ENCODE measurements at regions not wholly inside any gene's neighbourhood (a gene's known extent, or its start where the extent isn't known, plus 50 kb on each side); places are given as distances from the start of the nearest gene placed in this dataset.

DNA sequence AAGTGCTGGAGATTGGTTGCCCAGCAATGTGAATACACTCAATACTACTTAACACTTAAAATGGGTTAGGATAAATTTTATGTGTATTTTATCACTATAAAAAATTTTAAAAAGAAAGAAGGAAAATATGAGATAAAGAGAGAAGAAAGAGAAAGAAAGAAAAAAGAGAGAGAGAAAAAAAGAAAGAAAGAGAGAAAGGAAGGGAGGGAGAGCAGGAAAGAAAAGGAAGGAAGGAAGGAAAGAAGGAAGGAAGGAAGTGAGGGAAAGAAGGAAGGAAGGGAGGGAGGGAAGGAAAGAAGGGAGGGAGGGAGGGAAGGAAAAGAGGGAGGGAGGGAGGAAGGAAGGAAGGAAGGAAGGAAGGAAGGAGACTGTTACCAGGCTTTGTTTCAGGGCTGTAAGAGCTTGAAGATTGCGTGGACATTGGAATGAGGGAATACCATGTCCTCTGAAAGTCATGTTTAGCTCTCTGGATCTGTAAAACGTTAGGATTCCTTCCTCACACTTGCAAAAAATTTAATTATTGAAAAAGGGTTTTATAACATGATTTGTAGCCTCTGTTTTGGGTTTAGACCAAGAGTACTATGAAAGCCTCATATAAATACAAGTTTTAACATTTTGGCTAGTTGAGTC, 152.3 kb upstream of the DAP start:
- H2AFZ ChIP-seq (ENCODE audit: low read depth, low read length), result no peak overlapping the region
- H3K79me1 ChIP-seq (replicated peaks; ENCODE audit: low read length, poor library complexity, severe bottlenecking), result no peaks in the 10 kb centered on the region
- no peaks in the 10 kb centered on the region for H3K9me3 ChIP-seq (ENCODE audit: control insufficient read depth, low read length)
- DNase-seq, result no peak
- no peak overlapping the region for H3K14ac ChIP-seq (ENCODE audit: low read length in 2 of 2)
- H2BK15ac ChIP-seq (ENCODE audit: low read depth, poor library complexity, severe bottlenecking), result no peak overlapping the region
- H3K23ac ChIP-seq (ENCODE audit: low read length in 2 of 2), result no peak overlapping the region
- no peak overlapping the region for H3K18ac ChIP-seq (ENCODE audit: low read depth in 1 of 2, low read length in 2 of 2)
- H3K36me3 ChIP-seq (ENCODE audit: control insufficient read depth in 1 of 2, insufficient read depth in 2 of 2, low read depth in 1 of 2, low read length in 2 of 2), result no peaks in the 10 kb centered on the region
- no peak overlapping the region for H3K4me2 ChIP-seq (ENCODE audit: low read length, poor library complexity, severe bottlenecking)
- H2BK12ac ChIP-seq (ENCODE audit: low read length in 2 of 2), result no peak overlapping the region
- no peak overlapping the region for H2AK5ac ChIP-seq (ENCODE audit: low read length, severe bottlenecking)
- H4K91ac ChIP-seq (ENCODE audit: low read length), result no peak overlapping the region
- H3K9ac ChIP-seq (ENCODE audit: low read length), result peak overlapping the region; percentile 49
- H3K4ac ChIP-seq (ENCODE audit: low read depth in 1 of 2, low read length in 2 of 2), result no peak overlapping the region
- H2BK5ac ChIP-seq (ENCODE audit: low read depth, low read length, poor library complexity, severe bottlenecking), result no peak overlapping the region
- H3K27ac ChIP-seq (ENCODE audit: low read length, poor library complexity, severe bottlenecking), result no peak overlapping the region
- no peaks in the 10 kb centered on the region for H3K27me3 ChIP-seq (ENCODE audit: control insufficient read depth in 1 of 2, insufficient read depth in 1 of 2, low read length in 2 of 2)
- H4K8ac ChIP-seq (ENCODE audit: low read length), result no peak overlapping the region
- WGBS, result 100% methylated on average over 1 of the region's 2 CpGs
- no peaks in the 10 kb centered on the region for H3K4me1 ChIP-seq (ENCODE audit: control insufficient read depth, insufficient read depth, low read depth, low read length)
- H2BK120ac ChIP-seq (ENCODE audit: low read depth, low read length), result no peak overlapping the region
- H3K4me3 ChIP-seq (ENCODE audit: insufficient read depth in 1 of 2, low read depth in 1 of 2, low read length in 2 of 2), result no peak overlapping the region

DNA sequence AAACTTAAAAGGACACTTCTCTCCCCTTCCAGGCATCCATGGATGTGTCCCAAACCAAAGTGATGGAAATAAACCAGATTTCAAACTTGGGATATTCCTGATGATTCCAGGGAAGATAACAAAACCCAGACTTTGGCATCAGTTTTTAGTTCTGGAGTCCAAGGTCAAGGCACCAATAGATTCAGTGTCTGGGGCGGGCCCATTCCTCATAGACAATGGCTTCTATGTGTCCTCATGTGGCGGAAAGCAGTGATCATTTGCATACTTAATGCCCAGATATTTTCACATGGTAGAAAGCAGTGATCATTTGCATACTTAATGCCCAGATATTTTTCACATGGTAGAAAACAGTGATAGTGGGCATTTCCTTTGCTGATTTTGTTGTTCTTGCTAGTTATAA, 151.4 kb upstream of the DAP start:
- H3K4me1 ChIP-seq (ENCODE audit: control insufficient read depth, insufficient read depth, low read depth, low read length), result no peaks in the 10 kb centered on the region
- no peak overlapping the region for H2BK5ac ChIP-seq (ENCODE audit: low read depth, low read length, poor library complexity, severe bottlenecking)
- H3K4me2 ChIP-seq (ENCODE audit: low read length, poor library complexity, severe bottlenecking), result no peak overlapping the region
- no peak overlapping the region for H4K91ac ChIP-seq (ENCODE audit: low read length)
- no peak overlapping the region for H3K18ac ChIP-seq (ENCODE audit: low read depth in 1 of 2, low read length in 2 of 2)
- H2AK5ac ChIP-seq (ENCODE audit: low read length, severe bottlenecking), result no peak overlapping the region
- H3K14ac ChIP-seq (ENCODE audit: low read length in 2 of 2), result no peak overlapping the region
- H2AFZ ChIP-seq (ENCODE audit: low read depth, low read length), result no peak overlapping the region
- H3K79me1 ChIP-seq (replicated peaks; ENCODE audit: low read length, poor library complexity, severe bottlenecking), result no peaks in the 10 kb centered on the region
- WGBS, result 92% methylated on average over 1 of the region's 2 CpGs
- no peak overlapping the region for H2BK12ac ChIP-seq (ENCODE audit: low read length in 2 of 2)
- H3K4me3 ChIP-seq (ENCODE audit: insufficient read depth in 1 of 2, low read depth in 1 of 2, low read length in 2 of 2), result no peak overlapping the region
- H3K27ac ChIP-seq (ENCODE audit: low read length, poor library complexity, severe bottlenecking), result no peak overlapping the region
- H3K9ac ChIP-seq (ENCODE audit: low read length), result no peak overlapping the region
- no peaks in the 10 kb centered on the region for H3K27me3 ChIP-seq (ENCODE audit: control insufficient read depth in 1 of 2, insufficient read depth in 1 of 2, low read length in 2 of 2)
- no peak overlapping the region for H4K8ac ChIP-seq (ENCODE audit: low read length)
- H3K36me3 ChIP-seq (ENCODE audit: control insufficient read depth in 1 of 2, insufficient read depth in 2 of 2, low read depth in 1 of 2, low read length in 2 of 2), result no peaks in the 10 kb centered on the region
- no peak overlapping the region for H2BK120ac ChIP-seq (ENCODE audit: low read depth, low read length)
- H2BK15ac ChIP-seq (ENCODE audit: low read depth, poor library complexity, severe bottlenecking), result no peak overlapping the region
- H3K4ac ChIP-seq (ENCODE audit: low read depth in 1 of 2, low read length in 2 of 2), result no peak overlapping the region
- H3K9me3 ChIP-seq (ENCODE audit: control insufficient read depth, low read length), result no peaks in the 10 kb centered on the region
- no peak for DNase-seq
- H3K23ac ChIP-seq (ENCODE audit: low read length in 2 of 2), result no peak overlapping the region

DNA sequence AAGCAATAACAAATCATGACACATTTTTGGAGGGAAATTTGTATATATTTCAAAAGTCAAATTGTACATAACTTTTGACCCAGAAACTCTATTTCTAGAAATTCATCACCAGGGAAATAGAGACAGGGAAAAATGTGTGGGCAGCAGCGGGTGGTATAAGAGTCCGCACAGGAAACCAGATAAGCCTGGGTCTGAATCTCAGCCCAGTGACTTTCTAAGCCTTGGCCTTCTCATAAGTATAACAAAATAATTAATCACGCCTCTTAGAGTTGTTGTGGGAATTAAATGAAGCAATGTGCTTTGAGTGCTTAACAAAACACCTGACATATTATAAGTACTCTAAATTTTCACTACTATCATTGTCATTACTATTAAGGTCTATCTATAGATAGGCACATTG, 149.2 kb upstream of the DAP start:
- H3K9me3 ChIP-seq (ENCODE audit: control insufficient read depth, low read length), result peaks cover 10% of the 10 kb centered on the region
- no peak overlapping the region for H4K8ac ChIP-seq (ENCODE audit: low read length)
- H3K4me2 ChIP-seq (ENCODE audit: low read length, poor library complexity, severe bottlenecking), result no peak overlapping the region
- no peaks in the 10 kb centered on the region for H3K27me3 ChIP-seq (ENCODE audit: control insufficient read depth in 1 of 2, insufficient read depth in 1 of 2, low read length in 2 of 2)
- DNase-seq, result no peak
- no peak overlapping the region for H3K9ac ChIP-seq (ENCODE audit: low read length)
- H3K36me3 ChIP-seq (ENCODE audit: control insufficient read depth in 1 of 2, insufficient read depth in 2 of 2, low read depth in 1 of 2, low read length in 2 of 2), result no peaks in the 10 kb centered on the region
- H3K27ac ChIP-seq (ENCODE audit: low read length, poor library complexity, severe bottlenecking), result no peak overlapping the region
- 83% methylated on average over 1 of the region's 3 CpGs for WGBS
- no peak overlapping the region for H2BK12ac ChIP-seq (ENCODE audit: low read length in 2 of 2)
- H2AK5ac ChIP-seq (ENCODE audit: low read length, severe bottlenecking), result no peak overlapping the region
- H3K4me1 ChIP-seq (ENCODE audit: control insufficient read depth, insufficient read depth, low read depth, low read length), result no peaks in the 10 kb centered on the region
- no peak overlapping the region for H3K14ac ChIP-seq (ENCODE audit: low read length in 2 of 2)
- H3K4me3 ChIP-seq (ENCODE audit: insufficient read depth in 1 of 2, low read depth in 1 of 2, low read length in 2 of 2), result no peak overlapping the region
- H3K18ac ChIP-seq (ENCODE audit: low read depth in 1 of 2, low read length in 2 of 2), result no peak overlapping the region
- H2AFZ ChIP-seq (ENCODE audit: low read depth, low read length), result no peak overlapping the region
- H2BK5ac ChIP-seq (ENCODE audit: low read depth, low read length, poor library complexity, severe bottlenecking), result no peak overlapping the region
- no peak overlapping the region for H3K4ac ChIP-seq (ENCODE audit: low read depth in 1 of 2, low read length in 2 of 2)
- H2BK120ac ChIP-seq (ENCODE audit: low read depth, low read length), result no peak overlapping the region
- H2BK15ac ChIP-seq (ENCODE audit: low read depth, poor library complexity, severe bottlenecking), result no peak overlapping the region
- H4K91ac ChIP-seq (ENCODE audit: low read length), result no peak overlapping the region
- H3K79me1 ChIP-seq (replicated peaks; ENCODE audit: low read length, poor library complexity, severe bottlenecking), result no peaks in the 10 kb centered on the region
- H3K23ac ChIP-seq (ENCODE audit: low read length in 2 of 2), result no peak overlapping the region

DNA sequence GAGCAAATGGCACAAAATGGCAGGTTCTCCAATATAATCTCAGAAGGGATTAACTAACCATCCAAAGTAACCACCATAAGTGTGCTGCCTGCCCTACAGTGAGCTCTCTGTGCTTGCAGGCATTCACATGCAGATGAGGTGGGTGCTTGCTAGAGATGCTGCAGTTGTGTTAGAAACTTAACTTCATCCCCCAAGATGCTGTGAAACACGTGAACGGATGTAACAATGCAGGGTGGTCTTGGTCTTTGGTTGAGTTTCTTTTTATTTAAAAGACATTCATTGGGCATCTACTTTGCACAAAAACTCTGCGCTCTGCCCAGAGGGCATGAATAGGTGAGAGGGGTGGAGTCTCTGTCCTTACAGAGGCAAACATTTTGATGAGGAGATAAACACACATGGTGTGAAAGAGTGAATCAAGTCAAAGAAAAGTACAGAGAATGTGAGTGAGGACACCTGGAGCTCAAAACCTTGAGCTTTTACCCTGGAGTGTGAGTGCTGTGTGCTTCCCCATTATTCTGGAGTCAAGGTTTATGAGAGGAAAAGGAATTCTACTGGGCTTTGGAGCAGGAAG, 143.9 kb upstream of the DAP start:
- Histone ChIP-seq H3K18ac (ENCODE audit: low read depth in 1 of 2, low read length in 2 of 2) (no peak overlapping the region), H3K4ac (ENCODE audit: low read depth in 1 of 2, low read length in 2 of 2) (no peak overlapping the region), H4K91ac (ENCODE audit: low read length) (no peak overlapping the region), H4K8ac (ENCODE audit: low read length) (no peak overlapping the region), H3K9ac (ENCODE audit: low read length) (no peak overlapping the region), H2BK120ac (ENCODE audit: low read depth, low read length) (no peak overlapping the region), H3K27ac (ENCODE audit: low read length, poor library complexity, severe bottlenecking) (no peak overlapping the region), H2AFZ (ENCODE audit: low read depth, low read length) (no peak overlapping the region), H3K9me3 (ENCODE audit: control insufficient read depth, low read length) (peaks cover 10% of the 10 kb centered on the region), H3K27me3 (ENCODE audit: control insufficient read depth in 1 of 2, insufficient read depth in 1 of 2, low read length in 2 of 2) (no peaks in the 10 kb centered on the region), H3K14ac (ENCODE audit: low read length in 2 of 2) (no peak overlapping the region), H2BK15ac (ENCODE audit: low read depth, poor library complexity, severe bottlenecking) (no peak overlapping the region), H3K4me1 (ENCODE audit: control insufficient read depth, insufficient read depth, low read depth, low read length) (peaks cover 4% of the 10 kb centered on the region), H3K36me3 (ENCODE audit: control insufficient read depth in 1 of 2, insufficient read depth in 2 of 2, low read depth in 1 of 2, low read length in 2 of 2) (no peaks in the 10 kb centered on the region), H3K4me2 (ENCODE audit: low read length, poor library complexity, severe bottlenecking) (no peak overlapping the region), H3K23ac (ENCODE audit: low read length in 2 of 2) (no peak overlapping the region), H2BK5ac (ENCODE audit: low read depth, low read length, poor library complexity, severe bottlenecking) (no peak overlapping the region), H3K4me3 (ENCODE audit: insufficient read depth in 1 of 2, low read depth in 1 of 2, low read length in 2 of 2) (no peak overlapping the region), H2AK5ac (ENCODE audit: low read length, severe bottlenecking) (no peak overlapping the region), H3K79me1 (replicated peaks; ENCODE audit: low read length, poor library complexity, severe bottlenecking) (no peaks in the 10 kb centered on the region), H2BK12ac (ENCODE audit: low read length in 2 of 2) (no peak overlapping the region)
- 38% methylated on average over 3 of the region's 3 CpGs for WGBS
- DNase-seq, result no peak

Data from mesenchymal stem cell (in vitro differentiated cells and primary cell).